Upper lobe of left lung (tissue), 4 donors: ENCODE measurements at regions not wholly inside any gene's neighbourhood (a gene's known extent, or its start where the extent isn't known, plus 50 kb on each side); places are given as distances from the start of the nearest gene placed in this dataset.

Source experiments
- CTCF ChIP-seq, 6 experiments: fragments of 450-650 bp in 4 of 6; fragments of 200-600 bp in 2 of 6; sonication (generic) in 2 of 6; IDR thresholded peaks; one replicate each; pipeline ENCODE4 v1.5.1; 2016 to 2019; ENCODE audit warnings: antibody characterized with exemption in 6 of 6
- EP300 ChIP-seq, 4 donors: sonication (generic); formaldehyde crosslinking; IDR thresholded peaks; one replicate each; pipeline ENCODE4 v1.5.1; 2017; ENCODE audit warnings: antibody characterized with exemption in 4 of 4, control low read depth in 2 of 4

GRCh38 chr18:47591429-47591828, 339.0 kb downstream of the SMAD2 start:
- TF ChIP-seq CTCF (IDR thresholded peaks at IDR 0.05): no peak
- no peak for TF ChIP-seq EP300 (IDR thresholded peaks at IDR 0.05)
